ENCODE measurements at regions not wholly inside any gene's neighbourhood (a gene's known extent, or its start where the extent isn't known, plus 50 kb on each side); places are given as distances from the start of the nearest gene placed in this dataset.

- no peak for TF ChIP-seq CTCF (IDR thresholded peaks at IDR 0.05)
- TF ChIP-seq POLR2A (IDR thresholded peaks at IDR 0.05): no peak
Observed at GRCh38 chr13:103640606-103641005, 574.4 kb upstream of the SLC10A2 start.
